ENCODE measurements at regions not wholly inside any gene's neighbourhood (a gene's known extent, or its start where the extent isn't known, plus 50 kb on each side); places are given as distances from the start of the nearest gene placed in this dataset.

- no peak for TF ChIP-seq CTCF (conservative IDR thresholded peaks at IDR 0.05 in 1 of 2, IDR thresholded peaks at IDR 0.05 in 1 of 2; ENCODE audit: extremely low read depth in 1 of 2, insufficient read depth in 1 of 2, low read depth in 1 of 2, low read length in 2 of 2)
- no peak for TF ChIP-seq EZH2 (IDR thresholded peaks at IDR 0.05; ENCODE audit: borderline replicate concordance, low read length)
These were observed 77.3 kb downstream of the PALM2AKAP2 start for GRCh38 chr9:109857336-109857735.

Data from mammary epithelial cell (primary cell).